Mucosa of descending colon (tissue), 3 donors: ENCODE measurements at regions not wholly inside any gene's neighbourhood (a gene's known extent, or its start where the extent isn't known, plus 50 kb on each side); places are given as distances from the start of the nearest gene placed in this dataset.

Source experiments
- ATAC-seq: fragments of 200-7000 bp; cut with Tn5 transposase; one replicate; pipeline ENCODE4 v1.9.1; 2020; ENCODE audit warnings: mild to moderate bottlenecking, moderate library complexity
- DNase-seq, 3 donors: peaks; one replicate each; pipeline ENCODE4 v3.0.0-alpha.2; 2020
- H3K36me3 ChIP-seq: fragments of 200-600 bp; one replicate; pipeline ENCODE4 v1.8.0; 2021; ENCODE audit warnings: low read depth, mild to moderate bottlenecking
- H3K4me1 ChIP-seq: fragments of 200-600 bp; one replicate; pipeline ENCODE4 v1.8.0; 2021; ENCODE audit warnings: low read depth, mild to moderate bottlenecking
- H3K4me3 ChIP-seq: fragments of 200-600 bp; one replicate; pipeline ENCODE4 v1.8.0; 2021; ENCODE audit warnings: mild to moderate bottlenecking
- H3K9me3 ChIP-seq: fragments of 200-600 bp; one replicate; pipeline ENCODE4 v1.8.0; 2021; ENCODE audit warnings: mild to moderate bottlenecking
- CTCF ChIP-seq: fragments of 200-600 bp; IDR thresholded peaks from one replicate; pipeline ENCODE4 v1.8.0; 2022; ENCODE audit warnings: antibody characterized with exemption, mild to moderate bottlenecking
- intact Hi-C, 2 donors: fragments of 100-400 bp; cut with DNase I in 1 of 2; cut with micrococcal nuclease in 1 of 2; formaldehyde crosslinking; loops; one replicate each; pipeline versions ENCODE4 v1.11.0 to v1.11.1; 2022; cut with DNase I, micrococcal nuclease
- donor health status: DM: no; HTN: no; CAD: no; lungs with moderate emphysema.
- donor health status: DM: no; HTN: no; CAD: no.
- donor health status: DM: no; HTN: yes; CAD: no.

GRCh38 chr2:192467953-192468660, 273.4 kb upstream of the TMEFF2 start:
- H3K9me3 ChIP-seq: no peaks in the 10 kb centered on the region
- H3K36me3 ChIP-seq: no peaks in the 10 kb centered on the region
- no peaks in the 10 kb centered on the region for H3K4me1 ChIP-seq
- no peak overlapping the region for H3K4me3 ChIP-seq
- intact Hi-C loops: no loop called here
- DNase-seq (no peak), ATAC-seq (no peak)
- TF ChIP-seq CTCF: no peak

GRCh38 chr2:192465141-192465540, 270.4 kb upstream of the TMEFF2 start:
- no peak for DNase-seq
- H3K4me3 ChIP-seq: no peak overlapping the region
- H3K9me3 ChIP-seq: no peaks in the 10 kb centered on the region
- intact Hi-C loops: no loop called here
- no peaks in the 10 kb centered on the region for H3K36me3 ChIP-seq
- H3K4me1 ChIP-seq: no peaks in the 10 kb centered on the region
- no peak for TF ChIP-seq CTCF
- no peak for ATAC-seq

GRCh38 chr2:192459422-192459821, 264.7 kb upstream of the TMEFF2 start:
- intact Hi-C loops: no loop called here
- DNase-seq (no peak), ATAC-seq (no peak)
- Histone ChIP-seq H3K4me3 (no peak overlapping the region), H3K4me1 (no peaks in the 10 kb centered on the region), H3K36me3 (no peaks in the 10 kb centered on the region), H3K9me3 (no peaks in the 10 kb centered on the region)
- no peak for TF ChIP-seq CTCF

DNA sequence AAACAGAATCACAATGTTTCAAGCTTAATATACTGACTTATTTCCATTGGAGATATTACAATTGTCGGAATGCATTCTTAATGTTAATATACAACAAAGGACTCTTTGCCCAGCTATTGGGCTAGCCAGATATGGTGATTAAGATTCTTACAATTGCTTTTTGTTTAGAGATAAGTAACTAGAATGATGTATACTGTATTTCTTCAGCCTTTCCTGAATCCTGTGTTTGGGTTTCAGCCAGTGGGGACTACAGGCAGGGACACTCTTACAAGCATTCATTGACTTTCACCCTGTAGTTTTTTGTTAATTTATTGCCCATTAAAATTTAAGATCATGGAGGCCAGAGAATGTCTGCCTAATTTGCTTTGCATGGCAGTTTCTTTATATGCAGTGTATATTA, 254.1 kb upstream of the TMEFF2 start:
- Histone ChIP-seq H3K4me1 (no peaks in the 10 kb centered on the region), H3K4me3 (no peak overlapping the region), H3K9me3 (no peaks in the 10 kb centered on the region), H3K36me3 (no peaks in the 10 kb centered on the region)
- TF ChIP-seq CTCF: no peak
- intact Hi-C loops: no loop called here
- ATAC-seq (no peak), DNase-seq (no peak)

GRCh38 chr2:192444286-192444838, 249.6 kb upstream of the TMEFF2 start:
- no peak for DNase-seq
- no peaks in the 10 kb centered on the region for H3K4me1 ChIP-seq
- no peak for TF ChIP-seq CTCF
- no peak for ATAC-seq
- no peak overlapping the region for H3K4me3 ChIP-seq
- no peaks in the 10 kb centered on the region for H3K36me3 ChIP-seq
- H3K9me3 ChIP-seq: no peaks in the 10 kb centered on the region
- intact Hi-C loops: no loop called here
